ENCODE measurements at regions not wholly inside any gene's neighbourhood (a gene's known extent, or its start where the extent isn't known, plus 50 kb on each side); places are given as distances from the start of the nearest gene placed in this dataset.
"Not testable (repeated sequence)": the region's sequence is repeated elsewhere in the genome, so short reads cannot be mapped to it uniquely, and the experiment has no call there.

DNA sequence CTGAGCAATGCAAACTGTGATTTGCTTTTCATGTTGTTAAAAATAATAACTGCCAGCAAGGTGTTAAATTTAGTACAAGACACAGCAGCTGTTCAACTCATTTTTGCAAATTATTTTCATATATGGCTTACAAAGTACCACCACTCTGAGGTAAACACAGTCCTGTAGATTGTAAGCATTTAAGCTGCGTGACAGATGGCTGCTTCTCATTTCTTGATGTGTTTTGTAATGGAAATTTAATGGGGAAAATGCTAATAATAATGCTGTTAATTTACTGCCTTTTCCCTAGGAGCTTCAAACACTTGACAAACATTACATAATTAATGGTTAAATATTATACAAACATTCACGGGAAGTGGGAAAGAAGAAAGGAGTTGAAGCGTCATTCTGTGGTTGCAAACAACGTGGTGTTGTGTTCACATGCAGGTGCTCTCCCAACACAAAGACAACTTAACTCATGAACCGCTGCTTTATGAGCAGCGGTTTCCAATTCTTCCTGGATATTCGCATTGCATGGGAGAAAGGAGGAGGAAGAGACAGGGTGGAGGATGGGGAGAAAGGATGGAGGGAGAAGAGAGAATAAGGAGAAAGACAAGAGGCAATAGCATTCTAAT is 236.8 kb upstream of the VCX start:
- Histone ChIP-seq H3K4me3 (no peak overlapping the region), H3K27ac (no peak overlapping the region), H3K9me3 (no peaks in the 10 kb centered on the region), H3K27me3 (no peaks in the 10 kb centered on the region), H3K4me1 (no peaks in the 10 kb centered on the region), H3K36me3 (no peaks in the 10 kb centered on the region)
- no peak for DNase-seq
- no peak for ATAC-seq
- intact Hi-C loops (cut with DNase I), result no loop called here
- TF ChIP-seq, protein P1, sequence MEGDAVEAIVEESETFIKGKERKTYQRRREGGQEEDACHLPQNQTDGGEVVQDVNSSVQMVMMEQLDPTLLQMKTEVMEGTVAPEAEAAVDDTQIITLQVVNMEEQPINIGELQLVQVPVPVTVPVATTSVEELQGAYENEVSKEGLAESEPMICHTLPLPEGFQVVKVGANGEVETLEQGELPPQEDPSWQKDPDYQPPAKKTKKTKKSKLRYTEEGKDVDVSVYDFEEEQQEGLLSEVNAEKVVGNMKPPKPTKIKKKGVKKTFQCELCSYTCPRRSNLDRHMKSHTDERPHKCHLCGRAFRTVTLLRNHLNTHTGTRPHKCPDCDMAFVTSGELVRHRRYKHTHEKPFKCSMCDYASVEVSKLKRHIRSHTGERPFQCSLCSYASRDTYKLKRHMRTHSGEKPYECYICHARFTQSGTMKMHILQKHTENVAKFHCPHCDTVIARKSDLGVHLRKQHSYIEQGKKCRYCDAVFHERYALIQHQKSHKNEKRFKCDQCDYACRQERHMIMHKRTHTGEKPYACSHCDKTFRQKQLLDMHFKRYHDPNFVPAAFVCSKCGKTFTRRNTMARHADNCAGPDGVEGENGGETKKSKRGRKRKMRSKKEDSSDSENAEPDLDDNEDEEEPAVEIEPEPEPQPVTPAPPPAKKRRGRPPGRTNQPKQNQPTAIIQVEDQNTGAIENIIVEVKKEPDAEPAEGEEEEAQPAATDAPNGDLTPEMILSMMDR (IDR thresholded peaks at IDR 0.05), result no peak

DNA sequence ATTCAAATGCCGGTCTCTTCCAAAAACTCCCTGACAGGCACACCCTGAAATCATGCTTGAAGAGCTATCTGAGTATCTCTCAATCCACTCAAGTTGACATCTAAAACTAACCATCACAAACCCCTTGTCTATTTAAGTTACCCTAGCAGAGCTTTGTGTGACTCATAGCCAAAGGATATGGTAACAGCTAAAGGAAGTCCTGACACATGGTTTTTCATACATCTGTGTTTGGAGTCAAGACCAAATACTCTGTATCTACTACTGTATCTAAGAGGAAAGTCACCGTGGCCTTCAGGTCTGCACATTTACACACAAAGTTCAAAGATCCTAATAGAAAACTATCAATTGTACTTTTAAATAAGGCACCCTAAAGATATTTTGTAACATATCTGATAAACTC is 239.6 kb upstream of the VCX start:
- Histone ChIP-seq H3K9me3 (no peaks in the 10 kb centered on the region), H3K27ac (no peak overlapping the region), H3K4me1 (no peaks in the 10 kb centered on the region), H3K36me3 (no peaks in the 10 kb centered on the region), H3K4me3 (no peak overlapping the region), H3K27me3 (no peaks in the 10 kb centered on the region)
- ATAC-seq, result no peak
- intact Hi-C loops (cut with DNase I), result no loop called here
- no peak for DNase-seq
- TF ChIP-seq, protein P1 (IDR thresholded peaks at IDR 0.05), result no peak

DNA sequence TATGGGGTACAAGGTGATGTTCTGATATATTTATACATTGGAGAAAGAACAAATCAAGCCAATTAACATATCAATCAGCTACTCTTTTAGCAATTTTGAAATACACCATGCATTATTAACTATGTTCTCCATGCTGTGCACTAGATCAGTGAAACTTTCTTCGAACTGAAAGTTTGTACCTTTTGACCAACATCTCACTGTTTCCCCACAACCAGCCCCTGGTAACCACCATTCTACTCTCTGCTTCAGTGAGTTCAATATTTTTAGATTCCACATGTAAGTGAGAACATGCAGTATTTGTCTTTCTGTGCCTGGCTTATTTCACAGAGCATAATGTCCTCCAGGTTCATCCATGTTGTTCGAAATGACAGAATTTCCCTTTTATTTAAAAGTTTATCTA is 246.1 kb upstream of the VCX start:
- Histone ChIP-seq H3K27me3 (no peaks in the 10 kb centered on the region), H3K36me3 (no peaks in the 10 kb centered on the region), H3K4me3 (no peak overlapping the region), H3K4me1 (no peaks in the 10 kb centered on the region), H3K9me3 (no peaks in the 10 kb centered on the region), H3K27ac (no peak overlapping the region)
- DNase-seq (no peak), ATAC-seq (no peak)
- intact Hi-C loops (cut with DNase I), result no loop called here
- TF ChIP-seq, protein P1 (IDR thresholded peaks at IDR 0.05), result no peak

DNA sequence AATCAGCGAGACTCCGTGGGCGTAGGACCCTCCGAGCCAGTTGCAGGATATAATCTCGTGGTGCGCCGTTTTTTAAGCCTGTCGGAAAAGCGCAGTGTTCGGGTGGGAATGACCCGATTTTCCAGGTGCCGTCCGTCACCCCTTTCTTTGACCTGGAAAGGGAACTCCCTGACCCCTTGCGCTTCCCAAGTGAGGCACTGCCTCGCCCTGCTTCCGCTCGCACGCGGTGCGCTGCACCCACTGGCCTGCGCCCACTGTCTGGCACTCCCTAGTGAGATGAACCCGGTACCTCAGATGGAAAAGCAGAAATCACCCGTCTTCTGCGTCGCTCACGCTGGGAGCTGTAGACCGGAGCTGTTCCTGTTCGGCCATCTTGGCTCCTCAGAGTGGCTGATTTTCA is 249.6 kb upstream of the VCX start:
- H3K4me3 ChIP-seq; H3K36me3 ChIP-seq; H3K9me3 ChIP-seq; DNase-seq; H3K27ac ChIP-seq; H3K4me1 ChIP-seq; ATAC-seq; H3K27me3 ChIP-seq; intact Hi-C loops (cut with DNase I): not testable (repeated sequence)

DNA sequence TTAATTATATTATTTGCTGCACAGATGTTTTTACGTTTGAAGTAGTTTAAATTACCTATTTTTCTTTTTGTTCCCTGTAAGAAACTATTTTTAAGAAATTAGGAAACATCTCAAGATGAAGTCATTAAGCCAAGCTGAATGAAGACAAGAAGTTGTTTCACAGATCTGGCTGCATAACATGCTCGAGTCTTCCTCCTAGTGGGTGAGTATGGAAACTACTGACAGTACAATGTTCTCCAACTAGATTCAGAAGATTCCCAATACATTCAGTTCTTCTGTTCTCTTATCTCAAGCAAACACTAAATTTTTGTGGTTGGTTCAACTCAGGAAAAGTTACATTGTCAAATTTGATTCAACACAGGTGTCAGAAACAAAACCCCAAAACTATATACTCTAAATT is 256.8 kb upstream of the VCX start:
- DNase-seq (no peak), ATAC-seq (no peak)
- TF ChIP-seq, protein P1 (IDR thresholded peaks at IDR 0.05), result peak; percentile 42
- H3K36me3 ChIP-seq, result no peaks in the 10 kb centered on the region
- no peaks in the 10 kb centered on the region for H3K4me1 ChIP-seq
- intact Hi-C loops (cut with DNase I), result no loop called here
- H3K4me3 ChIP-seq, result no peak overlapping the region
- H3K27ac ChIP-seq, result no peak overlapping the region
- no peaks in the 10 kb centered on the region for H3K27me3 ChIP-seq
- no peaks in the 10 kb centered on the region for H3K9me3 ChIP-seq

DNA sequence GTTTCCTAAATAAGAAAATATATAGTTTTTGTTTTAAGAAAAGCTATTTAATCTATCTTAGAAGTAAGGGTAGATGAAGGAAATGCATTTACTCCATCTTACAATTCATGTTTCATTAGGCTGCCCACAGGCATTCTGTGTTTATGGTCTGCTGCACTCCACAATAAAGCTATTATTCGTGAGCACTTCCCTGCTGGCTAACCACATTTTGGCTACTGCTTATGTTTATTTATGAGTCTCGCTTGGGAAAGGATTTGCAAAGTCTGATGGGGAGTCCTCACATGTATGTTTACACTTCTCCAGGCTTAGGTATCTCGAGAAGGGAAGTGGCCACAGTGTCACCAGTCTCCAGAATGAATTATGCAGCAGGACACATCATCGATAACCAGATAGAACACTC is 260.8 kb upstream of the VCX start:
- H3K4me3 ChIP-seq, result no peak overlapping the region
- no peaks in the 10 kb centered on the region for H3K27me3 ChIP-seq
- ATAC-seq, result no peak
- no peak for DNase-seq
- no peaks in the 10 kb centered on the region for H3K4me1 ChIP-seq
- H3K27ac ChIP-seq, result no peak overlapping the region
- intact Hi-C loops (cut with DNase I), result no loop called here
- TF ChIP-seq, protein P1 (IDR thresholded peaks at IDR 0.05), result no peak
- no peaks in the 10 kb centered on the region for H3K36me3 ChIP-seq
- no peaks in the 10 kb centered on the region for H3K9me3 ChIP-seq

Measured in upper lobe of right lung (tissue), 1 donor.